ENCODE measurements at regions not wholly inside any gene's neighbourhood (a gene's known extent, or its start where the extent isn't known, plus 50 kb on each side); places are given as distances from the start of the nearest gene placed in this dataset.
"Not testable (repeated sequence)": the region's sequence is repeated elsewhere in the genome, so short reads cannot be mapped to it uniquely, and the experiment has no call there.

GRCh38 chr10:64430690-64431323 is 909.6 kb downstream of the REEP3 start:
- peak; percentile 14 for DNase-seq
- H3K36me3 ChIP-seq (replicated peaks): no peaks in the 10 kb centered on the region
- no peaks in the 10 kb centered on the region for H3K27me3 ChIP-seq (replicated peaks)
- H3K4me3 ChIP-seq (ENCODE audit: low read depth, low read length): no peak overlapping the region
- no peak overlapping the region for H3K27ac ChIP-seq
- in situ Hi-C loops (cut with HindIII; ENCODE audit: low pct_ligation_motif_present, low sequenced_read_pairs): no loop called here
- TF ChIP-seq, protein P1, sequence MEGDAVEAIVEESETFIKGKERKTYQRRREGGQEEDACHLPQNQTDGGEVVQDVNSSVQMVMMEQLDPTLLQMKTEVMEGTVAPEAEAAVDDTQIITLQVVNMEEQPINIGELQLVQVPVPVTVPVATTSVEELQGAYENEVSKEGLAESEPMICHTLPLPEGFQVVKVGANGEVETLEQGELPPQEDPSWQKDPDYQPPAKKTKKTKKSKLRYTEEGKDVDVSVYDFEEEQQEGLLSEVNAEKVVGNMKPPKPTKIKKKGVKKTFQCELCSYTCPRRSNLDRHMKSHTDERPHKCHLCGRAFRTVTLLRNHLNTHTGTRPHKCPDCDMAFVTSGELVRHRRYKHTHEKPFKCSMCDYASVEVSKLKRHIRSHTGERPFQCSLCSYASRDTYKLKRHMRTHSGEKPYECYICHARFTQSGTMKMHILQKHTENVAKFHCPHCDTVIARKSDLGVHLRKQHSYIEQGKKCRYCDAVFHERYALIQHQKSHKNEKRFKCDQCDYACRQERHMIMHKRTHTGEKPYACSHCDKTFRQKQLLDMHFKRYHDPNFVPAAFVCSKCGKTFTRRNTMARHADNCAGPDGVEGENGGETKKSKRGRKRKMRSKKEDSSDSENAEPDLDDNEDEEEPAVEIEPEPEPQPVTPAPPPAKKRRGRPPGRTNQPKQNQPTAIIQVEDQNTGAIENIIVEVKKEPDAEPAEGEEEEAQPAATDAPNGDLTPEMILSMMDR (IDR thresholded peaks at IDR 0.05; ENCODE audit: low read depth, low read length, missing control alignments): peak; percentile 52

GRCh38 chr10:64441872-64442271 is 920.7 kb downstream of the REEP3 start:
- H3K27me3 ChIP-seq (replicated peaks); DNase-seq; H3K27ac ChIP-seq; H3K4me3 ChIP-seq (ENCODE audit: low read depth, low read length); H3K36me3 ChIP-seq (replicated peaks); in situ Hi-C loops (cut with HindIII; ENCODE audit: low pct_ligation_motif_present, low sequenced_read_pairs): not testable (repeated sequence)

- Histone ChIP-seq H3K36me3 (replicated peaks) (no peaks in the 10 kb centered on the region), H3K27me3 (replicated peaks) (no peaks in the 10 kb centered on the region), H3K27ac (no peak overlapping the region), H3K4me3 (ENCODE audit: low read depth, low read length) (no peak overlapping the region)
- in situ Hi-C loops (cut with HindIII; ENCODE audit: low pct_ligation_motif_present, low sequenced_read_pairs): no loop called here
- TF ChIP-seq, protein P1 (IDR thresholded peaks at IDR 0.05; ENCODE audit: low read depth, low read length, missing control alignments): no peak
- DNase-seq: no peak
Observed at GRCh38 chr10:64444163-64444562, 923.0 kb downstream of the REEP3 start.

- Histone ChIP-seq H3K4me3 (ENCODE audit: low read depth, low read length) (no peak overlapping the region), H3K27ac (no peak overlapping the region), H3K27me3 (replicated peaks) (no peaks in the 10 kb centered on the region), H3K36me3 (replicated peaks) (no peaks in the 10 kb centered on the region)
- TF ChIP-seq, protein P1 (IDR thresholded peaks at IDR 0.05; ENCODE audit: low read depth, low read length, missing control alignments): no peak
- in situ Hi-C loops (cut with HindIII; ENCODE audit: low pct_ligation_motif_present, low sequenced_read_pairs): no loop called here
- no peak for DNase-seq
Observed at GRCh38 chr10:64444564-64444963, 923.4 kb downstream of the REEP3 start.

- TF ChIP-seq, protein P1 (IDR thresholded peaks at IDR 0.05; ENCODE audit: low read depth, low read length, missing control alignments): no peak
- no peak overlapping the region for H3K27ac ChIP-seq
- in situ Hi-C loops (cut with HindIII; ENCODE audit: low pct_ligation_motif_present, low sequenced_read_pairs): no loop called here
- H3K36me3 ChIP-seq (replicated peaks): no peaks in the 10 kb centered on the region
- H3K27me3 ChIP-seq (replicated peaks): no peaks in the 10 kb centered on the region
- no peak for DNase-seq
- H3K4me3 ChIP-seq (ENCODE audit: low read depth, low read length): no peak overlapping the region
Observed at GRCh38 chr10:64449603-64450002, 928.4 kb downstream of the REEP3 start.

- Histone ChIP-seq H3K27me3 (replicated peaks) (no peaks in the 10 kb centered on the region), H3K4me3 (ENCODE audit: low read depth, low read length) (no peak overlapping the region), H3K27ac (no peak overlapping the region), H3K36me3 (replicated peaks) (no peaks in the 10 kb centered on the region)
- in situ Hi-C loops (cut with HindIII; ENCODE audit: low pct_ligation_motif_present, low sequenced_read_pairs): no loop called here
- TF ChIP-seq, protein P1 (IDR thresholded peaks at IDR 0.05; ENCODE audit: low read depth, low read length, missing control alignments): no peak
- no peak for DNase-seq
Observed at GRCh38 chr10:64450312-64450711, 929.1 kb downstream of the REEP3 start.
